Adipocyte (in vitro differentiated cells): ENCODE measurements at regions not wholly inside any gene's neighbourhood (a gene's known extent, or its start where the extent isn't known, plus 50 kb on each side); places are given as distances from the start of the nearest gene placed in this dataset.
A peak's percentile ranks its signal among the peaks of the same experiment; 100 is the strongest.
"Not testable (repeated sequence)": the region's sequence is repeated elsewhere in the genome, so short reads cannot be mapped to it uniquely, and the experiment has no call there.

Experiments
- DNase-seq: peaks from one replicate; pipeline ENCODE4 v3.0.0-alpha.2; 2015; ENCODE audit warnings: low read depth
- H3K27me3 ChIP-seq: replicated peaks from 2 replicates; pipeline ENCODE4 v1.7.0; 2013; ENCODE audit warnings: mild to moderate bottlenecking, low read length, moderate library complexity; ENCODE audit not compliant: control insufficient read depth, insufficient read depth
- H3K36me3 ChIP-seq: 2 replicates; pipeline ENCODE4 v1.7.0; 2013; ENCODE audit warnings: low read length, mild to moderate bottlenecking, moderate library complexity; ENCODE audit not compliant: control insufficient read depth, insufficient read depth, severe bottlenecking
- H3K4me1 ChIP-seq: 2 replicates; pipeline ENCODE4 v1.7.0; 2013; ENCODE audit warnings: mild to moderate bottlenecking, low read length, moderate library complexity; ENCODE audit not compliant: control insufficient read depth, insufficient read depth
- H3K4me3 ChIP-seq: 2 replicates; pipeline ENCODE4 v1.7.0; 2013; ENCODE audit warnings: mild to moderate bottlenecking, low read length, moderate library complexity
- H3K9ac ChIP-seq: 2 replicates; pipeline ENCODE4 v1.7.0; 2013; ENCODE audit warnings: mild to moderate bottlenecking, low read length, moderate library complexity
- H3K9me3 ChIP-seq: 2 replicates; pipeline ENCODE4 v1.7.0; 2013; ENCODE audit warnings: mild to moderate bottlenecking, low read length, moderate library complexity; ENCODE audit not compliant: control insufficient read depth

GRCh38 chr1:194419721-194420120, 1233.3 kb upstream of the B3GALT2 start:
- H3K9ac ChIP-seq = no peak overlapping the region
- no peaks in the 10 kb centered on the region for H3K27me3 ChIP-seq

GRCh38 chr1:194410756-194411155, 1224.3 kb upstream of the B3GALT2 start:
- Histone ChIP-seq H3K27me3 (no peaks in the 10 kb centered on the region), H3K36me3 (no peaks in the 10 kb centered on the region), H3K9ac (no peak overlapping the region), H3K4me3 (no peak overlapping the region), H3K4me1 (no peaks in the 10 kb centered on the region), H3K9me3 (peaks cover 13% of the 10 kb centered on the region)
- no peak for DNase-seq

More at GRCh38 chr1:194419721-194420120, 1233.3 kb upstream of the B3GALT2 start:
- peaks cover 8% of the 10 kb centered on the region for H3K9me3 ChIP-seq
- DNase-seq = no peak
- H3K36me3 ChIP-seq = no peaks in the 10 kb centered on the region
- no peaks in the 10 kb centered on the region for H3K4me1 ChIP-seq
- no peak overlapping the region for H3K4me3 ChIP-seq

GRCh38 chr1:194407238-194407637, 1220.8 kb upstream of the B3GALT2 start:
- not testable (repeated sequence) for H3K9me3 ChIP-seq, H3K4me3 ChIP-seq

GRCh38 chr1:194394676-194395075, 1208.3 kb upstream of the B3GALT2 start:
- no peak overlapping the region for H3K4me3 ChIP-seq
- H3K4me1 ChIP-seq = no peaks in the 10 kb centered on the region
- H3K9ac ChIP-seq = no peak overlapping the region
- no peak for DNase-seq
- peaks cover 6% of the 10 kb centered on the region for H3K9me3 ChIP-seq
- H3K36me3 ChIP-seq = no peaks in the 10 kb centered on the region
- no peaks in the 10 kb centered on the region for H3K27me3 ChIP-seq

More at GRCh38 chr1:194407238-194407637, 1220.8 kb upstream of the B3GALT2 start:
- H3K4me1 ChIP-seq, H3K9ac ChIP-seq, H3K27me3 ChIP-seq, H3K36me3 ChIP-seq: not testable (repeated sequence)
- DNase-seq = peak; percentile 33

- Histone ChIP-seq H3K9ac (no peak overlapping the region), H3K9me3 (peaks cover 8% of the 10 kb centered on the region), H3K4me3 (no peak overlapping the region), H3K4me1 (no peaks in the 10 kb centered on the region), H3K36me3 (no peaks in the 10 kb centered on the region), H3K27me3 (no peaks in the 10 kb centered on the region)
- DNase-seq = no peak
These were observed 1201.1 kb upstream of the B3GALT2 start for GRCh38 chr1:194387531-194387930.

DNA sequence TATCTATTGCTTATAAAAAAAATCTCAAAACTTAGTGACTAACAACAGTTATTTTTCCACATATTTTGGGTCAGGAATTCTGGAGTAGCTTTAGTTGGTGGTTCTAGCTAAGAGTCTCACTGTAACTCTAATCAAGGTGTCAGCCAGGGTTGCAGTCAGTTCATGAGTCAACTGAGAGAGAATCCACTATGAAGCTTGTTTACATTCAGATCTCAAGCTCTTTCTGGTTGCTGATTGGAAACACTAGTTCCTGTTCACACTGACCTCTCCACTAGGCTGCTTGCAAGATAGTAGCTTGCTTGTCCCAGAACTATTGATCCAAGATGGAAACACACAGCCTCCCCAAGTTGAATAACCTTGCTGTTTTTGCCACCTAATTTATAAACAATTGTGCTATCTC, 1192.1 kb upstream of the B3GALT2 start:
- no peaks in the 10 kb centered on the region for H3K36me3 ChIP-seq
- no peak overlapping the region for H3K4me3 ChIP-seq
- H3K9ac ChIP-seq = no peak overlapping the region
- no peaks in the 10 kb centered on the region for H3K4me1 ChIP-seq
- H3K9me3 ChIP-seq = no peaks in the 10 kb centered on the region
- DNase-seq = no peak
- no peaks in the 10 kb centered on the region for H3K27me3 ChIP-seq

DNA sequence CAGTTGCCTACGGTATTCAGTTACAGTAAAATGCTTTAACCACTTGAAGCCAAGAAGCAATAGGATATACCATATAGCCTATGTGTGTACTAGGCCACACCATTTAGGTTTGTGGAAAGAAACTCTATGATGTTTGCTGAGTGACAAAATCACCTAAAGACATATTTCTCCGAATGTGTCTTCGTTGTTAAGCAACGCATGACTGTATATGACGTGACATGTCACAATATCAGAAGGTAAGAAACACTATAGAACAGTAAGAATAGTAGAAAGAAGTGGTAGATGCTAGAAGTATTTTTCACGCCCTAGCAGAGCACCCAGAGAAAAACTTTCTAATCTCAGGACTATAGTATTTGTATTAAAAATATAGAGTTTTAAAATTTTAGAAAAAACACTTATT, 1188.2 kb upstream of the B3GALT2 start:
- H3K4me3 ChIP-seq = no peak overlapping the region
- H3K9me3 ChIP-seq = no peaks in the 10 kb centered on the region
- no peaks in the 10 kb centered on the region for H3K27me3 ChIP-seq
- H3K4me1 ChIP-seq = no peaks in the 10 kb centered on the region
- DNase-seq = no peak
- H3K9ac ChIP-seq = no peak overlapping the region
- no peaks in the 10 kb centered on the region for H3K36me3 ChIP-seq

- Histone ChIP-seq H3K4me1 (no peaks in the 10 kb centered on the region), H3K4me3 (no peak overlapping the region), H3K36me3 (no peaks in the 10 kb centered on the region), H3K9ac (no peak overlapping the region), H3K27me3 (no peaks in the 10 kb centered on the region), H3K9me3 (no peaks in the 10 kb centered on the region)
- DNase-seq = no peak
These were observed 1185.9 kb upstream of the B3GALT2 start for GRCh38 chr1:194372266-194372665.

DNA sequence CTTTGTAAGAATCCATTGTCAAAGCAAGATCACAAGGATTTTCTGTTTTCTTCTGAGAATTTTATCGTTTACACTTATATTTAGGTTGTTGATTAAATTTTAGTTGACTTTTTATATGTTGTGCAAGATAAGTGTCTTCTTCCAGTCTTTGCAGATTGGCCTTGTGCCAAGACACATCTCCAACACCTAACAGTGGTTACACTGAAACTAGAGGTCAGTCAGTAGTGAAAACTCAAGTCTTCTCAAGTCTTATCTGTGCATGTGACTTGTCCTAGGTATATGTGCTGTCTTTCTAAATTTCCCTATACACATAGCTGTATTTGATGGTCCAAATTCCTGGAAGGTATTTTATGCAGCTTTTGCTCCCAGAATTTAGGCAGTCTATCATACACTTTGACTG, 1183.2 kb upstream of the B3GALT2 start:
- H3K4me3 ChIP-seq = no peak overlapping the region
- H3K27me3 ChIP-seq = no peaks in the 10 kb centered on the region

GRCh38 chr1:194369060-194369459, 1182.6 kb upstream of the B3GALT2 start:
- Histone ChIP-seq H3K9ac (no peak overlapping the region), H3K36me3 (no peaks in the 10 kb centered on the region), H3K27me3 (no peaks in the 10 kb centered on the region), H3K9me3 (no peaks in the 10 kb centered on the region), H3K4me1 (no peaks in the 10 kb centered on the region), H3K4me3 (no peak overlapping the region)
- DNase-seq = peak; percentile 5

More for the DNA sequence above, 1183.2 kb upstream of the B3GALT2 start:
- DNase-seq = no peak
- Histone ChIP-seq H3K9ac (no peak overlapping the region), H3K9me3 (no peaks in the 10 kb centered on the region), H3K36me3 (no peaks in the 10 kb centered on the region), H3K4me1 (no peaks in the 10 kb centered on the region)

DNA sequence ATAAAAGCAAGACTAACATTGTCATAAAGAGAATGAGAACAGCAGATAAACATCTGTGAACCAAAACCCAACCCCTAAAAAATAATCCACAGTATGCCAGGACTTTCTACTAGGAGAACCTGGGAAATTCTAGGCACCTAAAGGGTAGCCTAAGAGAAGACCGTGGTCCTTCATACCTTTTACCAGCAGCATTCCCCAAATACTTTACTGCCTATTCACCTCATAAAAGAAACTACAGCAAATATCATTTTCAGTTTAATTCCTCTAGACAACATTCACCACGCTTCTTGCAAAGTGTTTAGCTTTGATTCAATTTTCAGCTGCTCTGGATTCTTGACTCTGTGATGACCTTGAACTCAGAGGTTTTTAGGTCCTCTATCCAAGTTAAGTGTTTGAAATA, 1180.7 kb upstream of the B3GALT2 start:
- H3K4me3 ChIP-seq = no peak overlapping the region
- H3K9ac ChIP-seq = no peak overlapping the region
- H3K4me1 ChIP-seq = no peaks in the 10 kb centered on the region
- H3K9me3 ChIP-seq = no peaks in the 10 kb centered on the region
- no peaks in the 10 kb centered on the region for H3K27me3 ChIP-seq
- H3K36me3 ChIP-seq = no peaks in the 10 kb centered on the region
- DNase-seq = no peak

DNA sequence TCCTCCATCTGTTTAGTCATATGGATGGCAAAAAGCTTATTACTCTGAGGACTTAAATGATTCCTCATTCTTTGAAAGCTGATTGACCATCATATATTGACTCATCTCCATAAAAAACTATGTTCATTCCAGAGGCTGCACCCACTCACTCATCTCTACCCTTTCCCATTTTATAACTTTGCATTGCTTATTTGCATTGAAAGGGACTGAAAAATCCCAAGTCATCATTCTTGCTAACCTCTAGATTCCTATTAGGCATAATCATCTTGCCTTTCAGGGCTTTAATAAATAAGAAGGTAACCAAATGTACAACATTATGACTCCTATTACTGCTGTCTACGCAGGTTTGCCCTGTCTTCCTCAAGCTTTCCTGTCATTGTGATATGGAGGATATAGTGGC, 1180.3 kb upstream of the B3GALT2 start:
- no peak for DNase-seq
- Histone ChIP-seq H3K36me3 (no peaks in the 10 kb centered on the region), H3K27me3 (no peaks in the 10 kb centered on the region), H3K9me3 (no peaks in the 10 kb centered on the region), H3K4me1 (no peaks in the 10 kb centered on the region), H3K4me3 (no peak overlapping the region), H3K9ac (no peak overlapping the region)
